ENCODE measurements at regions not wholly inside any gene's neighbourhood (a gene's known extent, or its start where the extent isn't known, plus 50 kb on each side); places are given as distances from the start of the nearest gene placed in this dataset.
A peak's percentile ranks its signal among the peaks of the same experiment; 100 is the strongest.
"Not testable (repeated sequence)": the region's sequence is repeated elsewhere in the genome, so short reads cannot be mapped to it uniquely, and the experiment has no call there.

GRCh38 chr17:36695710-36696109 is 94.3 kb downstream of the MRM1 start:
- not testable (repeated sequence) for DNase-seq

- no peak for DNase-seq
These were observed 95.4 kb downstream of the MRM1 start for GRCh38 chr17:36696805-36697204.

GRCh38 chr17:36697903-36698530 is 96.6 kb downstream of the MRM1 start:
- no peak for DNase-seq

GRCh38 chr17:36701429-36702099 is 100.2 kb downstream of the MRM1 start:
- no peak for DNase-seq

GRCh38 chr17:36702636-36703035 is 101.3 kb downstream of the MRM1 start:
- DNase-seq = no peak

- DNase-seq = no peak
These were observed 102.5 kb downstream of the MRM1 start for GRCh38 chr17:36703860-36704266.

- DNase-seq = no peak
These were observed 104.0 kb downstream of the MRM1 start for GRCh38 chr17:36705283-36705795.

GRCh38 chr17:36705874-36706731 is 104.7 kb downstream of the MRM1 start:
- peak in 1 of 2 experiments; percentile 42 for DNase-seq

- no peak for DNase-seq
These were observed 106.5 kb downstream of the MRM1 start for GRCh38 chr17:36707904-36708303.

- DNase-seq = no peak
These were observed 113.4 kb downstream of the MRM1 start for GRCh38 chr17:36714789-36715188.

GRCh38 chr17:36715951-36716350 is 114.6 kb downstream of the MRM1 start:
- DNase-seq = no peak

- no peak for DNase-seq
These were observed 115.7 kb downstream of the MRM1 start for GRCh38 chr17:36717088-36717487.

GRCh38 chr17:36720131-36720530 is 118.7 kb downstream of the MRM1 start:
- no peak for DNase-seq

GRCh38 chr17:36721560-36722120 is 120.3 kb downstream of the MRM1 start:
- DNase-seq = no peak

- no peak for DNase-seq
These were observed 120.9 kb downstream of the MRM1 start for GRCh38 chr17:36722121-36722902.

GRCh38 chr17:36722903-36723263 is 121.5 kb downstream of the MRM1 start:
- no peak for DNase-seq

GRCh38 chr17:36723459-36724025 is 122.2 kb downstream of the MRM1 start:
- no peak for DNase-seq

- no peak for DNase-seq
These were observed 124.8 kb downstream of the MRM1 start for GRCh38 chr17:36726199-36726598.

GRCh38 chr17:36727052-36727451 is 125.7 kb downstream of the MRM1 start:
- DNase-seq = no peak

- no peak for DNase-seq
These were observed 126.2 kb downstream of the MRM1 start for GRCh38 chr17:36727577-36727976.

- no peak for DNase-seq
These were observed 126.9 kb downstream of the MRM1 start for GRCh38 chr17:36728030-36728991.
